HG03354 (cell line): ENCODE measurements at regions not wholly inside any gene's neighbourhood (a gene's known extent, or its start where the extent isn't known, plus 50 kb on each side); places are given as distances from the start of the nearest gene placed in this dataset.
"Not testable (repeated sequence)": the region's sequence is repeated elsewhere in the genome, so short reads cannot be mapped to it uniquely, and the experiment has no call there.

Source experiments
- ATAC-seq: cut with Tn5 transposase; IDR thresholded peaks from one replicate; pipeline ENCODE4 v1.9.1; 2021; ENCODE audit warnings: mild to moderate bottlenecking; ENCODE audit not compliant: unreplicated experiment, poor library complexity, severe bottlenecking

DNA sequence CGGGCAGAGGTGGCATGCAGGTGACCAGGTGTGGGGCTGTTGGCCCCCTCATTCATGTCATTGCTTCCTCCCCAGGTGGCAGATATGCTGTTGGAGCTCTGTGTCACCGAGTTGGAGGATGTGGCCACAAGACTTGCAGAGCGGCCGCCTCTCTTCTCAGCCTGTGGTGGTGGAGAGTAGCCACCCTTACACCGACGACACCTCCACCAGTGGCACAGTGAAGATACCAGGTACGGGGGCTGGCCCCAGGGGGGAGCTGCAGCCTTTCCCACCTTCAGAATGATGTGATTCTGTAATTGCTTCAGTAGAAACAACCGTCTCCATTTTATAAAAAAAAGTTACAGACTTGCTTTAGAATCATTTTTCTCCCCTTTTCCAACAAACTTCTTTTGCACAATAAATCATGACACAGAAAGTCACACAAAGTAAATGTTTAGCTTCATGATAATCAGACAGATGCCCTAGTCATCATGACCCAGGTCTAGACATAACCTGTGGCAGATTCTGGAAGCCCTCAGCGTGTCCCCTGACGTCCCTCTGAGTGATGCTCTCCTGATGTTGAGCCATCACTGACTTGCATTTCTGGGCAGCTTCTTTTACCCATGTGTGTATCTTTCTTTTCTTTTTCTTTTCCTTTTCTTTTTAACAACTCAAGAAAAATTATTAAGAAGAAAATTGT, 76.0 kb upstream of the FAN1 start:
- no peak for ATAC-seq

GRCh38 chr15:30828304-30828639, 75.4 kb upstream of the FAN1 start:
- not testable (repeated sequence) for ATAC-seq

GRCh38 chr15:30830961-30831360, 72.8 kb upstream of the FAN1 start:
- ATAC-seq: no peak

DNA sequence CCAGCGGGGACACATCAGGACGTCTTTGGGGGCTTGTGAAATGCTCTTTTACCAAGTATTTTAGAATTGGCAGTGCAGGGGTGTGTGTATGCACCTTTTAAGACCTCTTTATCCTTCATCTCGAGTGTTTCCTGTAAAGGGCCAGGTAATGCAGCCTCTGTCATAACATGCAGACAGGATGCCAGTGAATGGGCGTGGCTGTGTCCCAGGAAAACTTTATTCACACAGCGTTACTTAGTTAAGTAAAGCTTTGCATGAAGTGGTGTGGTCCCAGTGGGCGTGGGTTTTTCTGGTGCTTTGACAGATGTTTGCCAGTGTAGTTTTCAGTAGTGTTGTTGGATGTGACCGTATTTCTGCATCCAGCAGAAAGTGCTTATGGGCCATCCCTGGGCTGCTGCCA, 70.3 kb upstream of the FAN1 start:
- ATAC-seq: not testable (repeated sequence)

GRCh38 chr15:30841639-30842038, 62.1 kb upstream of the FAN1 start:
- not testable (repeated sequence) for ATAC-seq

DNA sequence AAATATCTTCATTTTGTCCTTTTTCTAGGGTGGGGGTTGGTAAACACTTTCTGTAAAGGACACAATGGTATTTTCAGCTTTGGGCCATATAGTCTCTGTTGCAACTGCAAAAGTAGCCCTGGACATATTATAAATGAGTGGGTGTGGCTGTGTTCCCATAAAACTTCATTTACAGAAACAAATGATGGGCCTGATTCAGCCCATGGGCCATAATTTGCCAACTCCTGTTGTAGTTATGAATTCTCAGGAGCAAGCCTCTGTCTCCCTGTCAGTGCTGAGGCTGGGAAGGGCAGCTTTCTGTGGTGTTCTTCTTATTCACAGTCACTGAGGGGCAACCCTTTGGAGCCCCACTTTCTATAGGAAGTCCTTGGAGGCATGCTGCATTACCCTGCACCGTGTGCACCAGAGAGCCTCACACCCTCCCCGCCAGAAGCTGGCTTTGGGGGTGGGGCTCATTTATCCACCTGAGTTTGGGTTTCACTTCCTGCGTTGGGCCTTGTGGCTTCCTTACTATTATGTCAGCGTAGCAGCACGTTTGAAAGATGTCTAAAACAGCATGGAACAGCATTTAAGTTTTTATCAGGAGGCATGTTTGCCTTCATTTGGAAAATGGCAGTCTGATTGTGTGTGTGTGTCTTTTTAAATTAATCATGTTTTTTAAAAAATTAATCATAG, 60.8 kb upstream of the FAN1 start:
- ATAC-seq: peak; percentile 89

GRCh38 chr15:30845536-30845935, 58.2 kb upstream of the FAN1 start:
- ATAC-seq: not testable (repeated sequence)
